Loucy (cell line): ENCODE measurements at regions not wholly inside any gene's neighbourhood (a gene's known extent, or its start where the extent isn't known, plus 50 kb on each side); places are given as distances from the start of the nearest gene placed in this dataset.

Experiments
- H2AFZ ChIP-seq: fragments of 200-600 bp; sonication (generic); 2 replicates; pipeline ENCODE4 v1.6.0; 2016; ENCODE audit warnings: antibody characterized with exemption, mild to moderate bottlenecking, low read length, moderate library complexity
- H3F3A ChIP-seq: fragments of 200-600 bp; 2 replicates; pipeline ENCODE4 v1.6.0; 2016; ENCODE audit warnings: antibody characterized with exemption, low read depth, mild to moderate bottlenecking
- H3K27me3 ChIP-seq: fragments of 200-600 bp; sonication (generic); 2 replicates; pipeline ENCODE4 v1.6.1; 2014; ENCODE audit warnings: low read length, mild to moderate bottlenecking; ENCODE audit not compliant: insufficient read depth, poor library complexity, severe bottlenecking
- H3K36me3 ChIP-seq: fragments of 200-600 bp; sonication (generic); 2 replicates; pipeline ENCODE4 v1.6.1; 2016; ENCODE audit warnings: low read length; ENCODE audit not compliant: insufficient read depth
- H3K4me1 ChIP-seq: fragments of 200-600 bp; sonication (generic); 2 replicates; pipeline ENCODE4 v1.5.1; 2014; ENCODE audit warnings: low read length, mild to moderate bottlenecking; ENCODE audit not compliant: insufficient read depth, poor library complexity, severe bottlenecking
- H3K4me2 ChIP-seq: fragments of 200-600 bp; sonication (generic); 2 replicates; pipeline ENCODE4 v1.6.0; 2014; ENCODE audit warnings: antibody characterized with exemption, low read length, low read depth, mild to moderate bottlenecking; ENCODE audit not compliant: poor library complexity, severe bottlenecking
- H3K4me3 ChIP-seq: fragments of 200-600 bp; sonication (generic); 2 replicates; pipeline ENCODE4 v1.5.1; 2014; ENCODE audit warnings: low read length, mild to moderate bottlenecking, mixed read lengths; ENCODE audit not compliant: poor library complexity, severe bottlenecking
- H3K79me2 ChIP-seq: fragments of 200-600 bp; sonication (generic); 2 replicates; pipeline ENCODE4 v1.6.1; 2014; ENCODE audit warnings: low read length; ENCODE audit not compliant: insufficient read depth
- H3K9ac ChIP-seq: fragments of 200-600 bp; sonication (generic); 2 replicates; pipeline ENCODE4 v1.6.0; 2014; ENCODE audit warnings: mild to moderate bottlenecking, low read depth, low read length, moderate library complexity; ENCODE audit not compliant: poor library complexity, severe bottlenecking
- H3K9me2 ChIP-seq: fragments of 200-600 bp; sonication (generic); replicated peaks from 2 replicates; pipeline ENCODE4 v1.6.1; 2016; ENCODE audit warnings: low read depth, low read length, mixed read lengths
- H3K9me3 ChIP-seq: fragments of 200-600 bp; sonication (generic); 2 replicates; pipeline ENCODE4 v1.6.1; 2014; ENCODE audit warnings: mild to moderate bottlenecking, antibody characterized with exemption, low read length, low read depth; ENCODE audit not compliant: insufficient read depth
- H4K20me1 ChIP-seq: fragments of 200-600 bp; sonication (generic); 2 replicates; pipeline ENCODE4 v1.6.0; 2014; ENCODE audit warnings: antibody characterized with exemption, low read length, mild to moderate bottlenecking; ENCODE audit not compliant: insufficient read depth, poor library complexity, severe bottlenecking
- EZH2phosphoT487 ChIP-seq: fragments of 200-600 bp; IDR thresholded peaks from 2 replicates; pipeline ENCODE4 v1.6.1; 2018; ENCODE audit warnings: antibody characterized with exemption, mild to moderate bottlenecking, moderate library complexity, borderline replicate concordance
- TF ChIP-seq, protein P1 (sequence below): fragments of 200-600 bp; sonication (generic); conservative IDR thresholded peaks from 2 replicates; pipeline ENCODE4 v1.5.1; 2014; ENCODE audit warnings: mild to moderate bottlenecking, antibody characterized with exemption, low read length

DNA sequence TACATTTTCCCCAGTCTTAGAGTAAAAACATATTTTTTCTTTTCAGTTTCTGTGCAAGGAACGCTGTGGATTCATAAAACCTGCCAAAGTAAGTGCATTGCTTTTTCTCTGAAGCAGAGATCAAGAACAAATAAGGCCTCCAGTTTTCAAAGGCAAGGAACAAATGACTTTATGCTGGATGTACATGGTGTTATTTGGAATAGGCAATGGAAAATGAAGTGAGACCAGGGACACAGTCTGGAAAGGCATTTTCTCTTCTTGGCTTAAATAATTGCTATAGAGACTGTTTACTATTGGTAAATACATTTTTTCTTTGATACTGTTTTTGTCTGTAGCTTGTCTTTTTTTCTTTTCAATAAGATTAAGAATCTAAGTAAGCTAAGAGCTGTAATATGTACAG, 725.9 kb upstream of the MDGA2 start:
- H3K4me2 ChIP-seq = no peak overlapping the region
- H3K9me2 ChIP-seq = no peaks in the 10 kb centered on the region
- no peaks in the 10 kb centered on the region for H4K20me1 ChIP-seq
- TF ChIP-seq EZH2phosphoT487 = no peak
- TF ChIP-seq, protein P1, sequence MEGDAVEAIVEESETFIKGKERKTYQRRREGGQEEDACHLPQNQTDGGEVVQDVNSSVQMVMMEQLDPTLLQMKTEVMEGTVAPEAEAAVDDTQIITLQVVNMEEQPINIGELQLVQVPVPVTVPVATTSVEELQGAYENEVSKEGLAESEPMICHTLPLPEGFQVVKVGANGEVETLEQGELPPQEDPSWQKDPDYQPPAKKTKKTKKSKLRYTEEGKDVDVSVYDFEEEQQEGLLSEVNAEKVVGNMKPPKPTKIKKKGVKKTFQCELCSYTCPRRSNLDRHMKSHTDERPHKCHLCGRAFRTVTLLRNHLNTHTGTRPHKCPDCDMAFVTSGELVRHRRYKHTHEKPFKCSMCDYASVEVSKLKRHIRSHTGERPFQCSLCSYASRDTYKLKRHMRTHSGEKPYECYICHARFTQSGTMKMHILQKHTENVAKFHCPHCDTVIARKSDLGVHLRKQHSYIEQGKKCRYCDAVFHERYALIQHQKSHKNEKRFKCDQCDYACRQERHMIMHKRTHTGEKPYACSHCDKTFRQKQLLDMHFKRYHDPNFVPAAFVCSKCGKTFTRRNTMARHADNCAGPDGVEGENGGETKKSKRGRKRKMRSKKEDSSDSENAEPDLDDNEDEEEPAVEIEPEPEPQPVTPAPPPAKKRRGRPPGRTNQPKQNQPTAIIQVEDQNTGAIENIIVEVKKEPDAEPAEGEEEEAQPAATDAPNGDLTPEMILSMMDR = no peak
- no peaks in the 10 kb centered on the region for H3K9me3 ChIP-seq
- H3K27me3 ChIP-seq = no peaks in the 10 kb centered on the region
- no peak overlapping the region for H3K9ac ChIP-seq
- no peak overlapping the region for H3K4me3 ChIP-seq
- H3K36me3 ChIP-seq = no peaks in the 10 kb centered on the region
- no peak overlapping the region for H2AFZ ChIP-seq
- no peaks in the 10 kb centered on the region for H3F3A ChIP-seq
- H3K4me1 ChIP-seq = no peaks in the 10 kb centered on the region
- no peaks in the 10 kb centered on the region for H3K79me2 ChIP-seq

DNA sequence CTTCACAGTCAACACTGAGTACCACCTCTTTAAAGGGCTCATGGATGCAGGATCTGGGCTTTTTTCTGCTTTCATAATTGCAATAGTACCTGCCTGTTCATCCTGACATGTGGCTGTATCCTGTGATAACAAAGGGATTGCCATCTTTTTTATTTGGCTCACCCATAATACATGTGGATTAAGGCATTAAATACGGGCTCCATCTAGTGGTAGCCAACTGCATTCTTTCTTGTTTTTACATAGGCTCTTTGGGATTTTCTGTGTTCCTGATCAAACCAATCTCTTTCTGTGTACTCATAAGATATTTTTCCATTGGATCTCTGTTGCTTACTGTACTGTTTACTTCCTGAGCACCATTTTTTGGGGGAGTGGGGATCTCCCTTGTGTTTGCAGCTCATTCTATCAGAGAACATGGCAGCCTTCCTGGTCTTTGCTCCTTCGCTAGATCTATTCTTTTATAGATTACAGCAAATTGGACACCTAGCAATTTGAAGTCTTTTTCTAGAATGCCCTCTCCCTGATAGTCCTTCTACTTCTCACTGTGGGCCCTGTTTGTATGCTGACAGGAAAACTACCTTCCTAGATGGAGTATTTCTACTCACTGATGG, 723.4 kb upstream of the MDGA2 start:
- no peaks in the 10 kb centered on the region for H4K20me1 ChIP-seq
- no peak overlapping the region for H3K4me3 ChIP-seq
- H3F3A ChIP-seq = no peaks in the 10 kb centered on the region
- H3K4me2 ChIP-seq = no peak overlapping the region
- TF ChIP-seq, protein P1 = peak; percentile 89
- no peak for TF ChIP-seq EZH2phosphoT487
- H3K9ac ChIP-seq = no peak overlapping the region
- H3K4me1 ChIP-seq = no peaks in the 10 kb centered on the region
- H3K9me2 ChIP-seq = no peaks in the 10 kb centered on the region
- no peaks in the 10 kb centered on the region for H3K9me3 ChIP-seq
- no peaks in the 10 kb centered on the region for H3K27me3 ChIP-seq
- no peaks in the 10 kb centered on the region for H3K36me3 ChIP-seq
- no peaks in the 10 kb centered on the region for H3K79me2 ChIP-seq
- peak overlapping the region; percentile 58 for H2AFZ ChIP-seq

DNA sequence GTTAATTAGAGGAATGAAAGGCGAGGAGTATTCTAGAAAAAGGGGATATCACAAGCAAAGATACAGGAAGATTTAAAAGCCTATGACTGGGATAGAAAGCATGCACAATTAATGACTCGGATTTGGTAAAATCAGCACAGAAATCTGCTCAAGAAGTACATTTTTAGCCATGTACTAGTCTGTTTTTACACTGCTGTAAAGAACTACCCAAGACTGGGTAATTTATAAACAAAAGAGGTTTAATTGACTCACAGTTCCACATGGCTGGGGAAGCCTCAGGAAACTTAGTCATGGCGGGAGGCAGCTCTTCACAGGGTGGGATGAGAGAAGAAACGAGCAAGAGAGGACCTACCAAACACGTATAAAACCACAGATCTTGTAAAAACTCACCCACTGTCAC, 716.3 kb upstream of the MDGA2 start:
- no peaks in the 10 kb centered on the region for H3F3A ChIP-seq
- H3K4me1 ChIP-seq = no peaks in the 10 kb centered on the region
- H3K27me3 ChIP-seq = no peaks in the 10 kb centered on the region
- H4K20me1 ChIP-seq = no peaks in the 10 kb centered on the region
- H3K9me2 ChIP-seq = no peaks in the 10 kb centered on the region
- no peaks in the 10 kb centered on the region for H3K36me3 ChIP-seq
- no peaks in the 10 kb centered on the region for H3K79me2 ChIP-seq
- TF ChIP-seq, protein P1 = no peak
- TF ChIP-seq EZH2phosphoT487 = no peak
- H3K9ac ChIP-seq = no peak overlapping the region
- no peaks in the 10 kb centered on the region for H3K9me3 ChIP-seq
- H2AFZ ChIP-seq = no peak overlapping the region
- H3K4me2 ChIP-seq = no peak overlapping the region
- no peak overlapping the region for H3K4me3 ChIP-seq
